ENCODE measurements at regions not wholly inside any gene's neighbourhood (a gene's known extent, or its start where the extent isn't known, plus 50 kb on each side); places are given as distances from the start of the nearest gene placed in this dataset.

DNA sequence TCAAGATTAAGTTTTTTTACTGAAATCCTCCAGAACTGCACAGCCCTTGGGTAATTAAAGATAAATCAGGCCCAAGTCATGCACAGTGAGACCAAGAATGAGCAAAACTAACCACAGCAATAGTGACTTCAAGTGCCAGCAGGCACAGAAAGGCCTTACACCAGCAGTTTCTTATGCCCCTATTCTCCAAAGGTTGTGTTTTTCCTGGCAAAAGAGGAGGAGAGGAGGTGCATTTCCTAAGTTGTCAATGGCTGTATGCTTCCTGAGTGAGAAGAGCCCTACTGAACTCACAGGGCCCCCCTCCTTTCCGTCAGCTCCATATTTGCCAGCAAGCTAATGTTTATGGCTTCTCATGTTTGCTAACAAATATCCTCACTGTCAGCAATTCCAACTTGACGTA lies 418.7 kb upstream of the INTU start:
- peaks cover 16% of the 10 kb centered on the region for H3K9me3 ChIP-seq
- no peaks in the 10 kb centered on the region for H3K4me1 ChIP-seq (ENCODE audit: low read depth)
- intact Hi-C loops (cut with DNase I, micrococcal nuclease) = no loop called here
- TF ChIP-seq, protein P1, sequence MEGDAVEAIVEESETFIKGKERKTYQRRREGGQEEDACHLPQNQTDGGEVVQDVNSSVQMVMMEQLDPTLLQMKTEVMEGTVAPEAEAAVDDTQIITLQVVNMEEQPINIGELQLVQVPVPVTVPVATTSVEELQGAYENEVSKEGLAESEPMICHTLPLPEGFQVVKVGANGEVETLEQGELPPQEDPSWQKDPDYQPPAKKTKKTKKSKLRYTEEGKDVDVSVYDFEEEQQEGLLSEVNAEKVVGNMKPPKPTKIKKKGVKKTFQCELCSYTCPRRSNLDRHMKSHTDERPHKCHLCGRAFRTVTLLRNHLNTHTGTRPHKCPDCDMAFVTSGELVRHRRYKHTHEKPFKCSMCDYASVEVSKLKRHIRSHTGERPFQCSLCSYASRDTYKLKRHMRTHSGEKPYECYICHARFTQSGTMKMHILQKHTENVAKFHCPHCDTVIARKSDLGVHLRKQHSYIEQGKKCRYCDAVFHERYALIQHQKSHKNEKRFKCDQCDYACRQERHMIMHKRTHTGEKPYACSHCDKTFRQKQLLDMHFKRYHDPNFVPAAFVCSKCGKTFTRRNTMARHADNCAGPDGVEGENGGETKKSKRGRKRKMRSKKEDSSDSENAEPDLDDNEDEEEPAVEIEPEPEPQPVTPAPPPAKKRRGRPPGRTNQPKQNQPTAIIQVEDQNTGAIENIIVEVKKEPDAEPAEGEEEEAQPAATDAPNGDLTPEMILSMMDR (IDR thresholded peaks at IDR 0.05) = no peak
- no peaks in the 10 kb centered on the region for H3K36me3 ChIP-seq (ENCODE audit: low read depth)
- H3K4me3 ChIP-seq = no peak overlapping the region
- ATAC-seq (no peak), DNase-seq (no peak)

GRCh38 chr4:127214931-127215330 lies 417.8 kb upstream of the INTU start:
- Histone ChIP-seq H3K4me3 (no peak overlapping the region), H3K9me3 (peaks cover 15% of the 10 kb centered on the region), H3K4me1 (ENCODE audit: low read depth) (no peaks in the 10 kb centered on the region), H3K36me3 (ENCODE audit: low read depth) (no peaks in the 10 kb centered on the region)
- TF ChIP-seq, protein P1 (IDR thresholded peaks at IDR 0.05) = no peak
- DNase-seq (no peak), ATAC-seq (no peak)
- intact Hi-C loops (cut with DNase I, micrococcal nuclease) = no loop called here

DNA sequence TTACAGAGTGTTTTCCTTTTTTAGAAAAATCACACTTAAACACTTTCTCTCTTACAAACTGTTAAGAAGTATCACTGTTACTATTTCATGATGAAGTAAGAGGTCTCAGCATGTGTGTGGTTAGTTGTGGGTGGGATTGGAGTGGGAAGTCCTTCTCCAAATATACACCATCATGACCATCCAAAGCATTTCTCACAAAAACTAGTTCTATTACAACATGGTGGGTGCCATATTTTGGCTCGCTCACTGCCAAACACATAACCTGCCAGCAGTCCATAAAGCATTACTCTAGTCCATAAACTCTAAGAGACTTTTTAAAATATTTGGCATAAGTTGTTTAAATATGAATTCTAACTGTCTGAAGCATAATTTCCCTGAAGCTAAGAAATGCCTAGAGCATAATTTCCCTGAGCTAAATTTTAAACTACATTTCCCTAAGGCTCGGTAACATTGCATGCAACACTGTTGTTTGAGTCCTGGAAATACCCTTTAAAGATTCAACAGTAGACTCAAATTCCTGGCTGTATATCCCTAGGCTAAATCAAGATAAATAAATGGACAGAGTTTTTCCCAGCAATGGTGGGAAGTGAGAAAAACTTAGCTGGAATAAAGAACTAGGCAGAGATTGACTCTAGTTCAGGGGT lies 415.0 kb upstream of the INTU start:
- no peak for ATAC-seq
- intact Hi-C loops (cut with DNase I, micrococcal nuclease) = no loop called here
- TF ChIP-seq, protein P1 (IDR thresholded peaks at IDR 0.05) = no peak

GRCh38 chr4:127219232-127219631 lies 413.5 kb upstream of the INTU start:
- no peak for ATAC-seq

More for the DNA sequence above, 415.0 kb upstream of the INTU start:
- no peaks in the 10 kb centered on the region for H3K36me3 ChIP-seq (ENCODE audit: low read depth)
- no peak overlapping the region for H3K4me3 ChIP-seq
- no peak for DNase-seq
- H3K4me1 ChIP-seq (ENCODE audit: low read depth) = no peaks in the 10 kb centered on the region
- H3K9me3 ChIP-seq = peaks cover 26% of the 10 kb centered on the region

DNA sequence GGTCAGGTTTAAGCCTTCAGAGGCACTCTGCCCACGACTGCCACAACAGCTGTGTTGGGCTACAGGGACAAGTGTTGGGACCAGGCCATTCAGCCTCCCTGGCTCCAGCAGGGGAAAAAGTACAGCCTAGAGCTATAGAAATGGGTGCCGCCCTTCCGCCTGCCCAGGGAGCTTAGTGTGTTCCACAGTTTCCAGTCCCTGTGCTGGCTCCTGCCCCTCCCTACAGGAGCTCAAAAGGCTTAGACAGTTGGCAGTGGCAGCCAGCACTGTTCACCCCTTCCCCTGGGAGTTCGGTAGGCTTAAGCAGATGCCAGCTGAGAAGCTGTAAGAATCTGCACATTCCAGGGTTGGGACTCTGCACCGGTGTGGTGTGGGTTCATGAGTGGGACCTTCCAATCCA lies 408.2 kb upstream of the INTU start:
- Histone ChIP-seq H3K4me1 (ENCODE audit: low read depth) (no peaks in the 10 kb centered on the region), H3K36me3 (ENCODE audit: low read depth) (no peaks in the 10 kb centered on the region), H3K4me3 (no peak overlapping the region), H3K9me3 (peaks cover 21% of the 10 kb centered on the region)
- intact Hi-C loops (cut with DNase I, micrococcal nuclease) = no loop called here
- TF ChIP-seq, protein P1 (IDR thresholded peaks at IDR 0.05) = no peak
- DNase-seq = no peak
- no peak for ATAC-seq

More at GRCh38 chr4:127219232-127219631, 413.5 kb upstream of the INTU start:
- no peaks in the 10 kb centered on the region for H3K36me3 ChIP-seq (ENCODE audit: low read depth)
- TF ChIP-seq, protein P1 (IDR thresholded peaks at IDR 0.05) = no peak
- H3K4me3 ChIP-seq = no peak overlapping the region
- no peak for DNase-seq
- intact Hi-C loops (cut with DNase I, micrococcal nuclease) = no loop called here
- no peaks in the 10 kb centered on the region for H3K4me1 ChIP-seq (ENCODE audit: low read depth)
- peaks cover 26% of the 10 kb centered on the region for H3K9me3 ChIP-seq
